22Rv1 (cell line): ENCODE measurements at regions not wholly inside any gene's neighbourhood (a gene's known extent, or its start where the extent isn't known, plus 50 kb on each side); places are given as distances from the start of the nearest gene placed in this dataset.
"Not testable (repeated sequence)": the region's sequence is repeated elsewhere in the genome, so short reads cannot be mapped to it uniquely, and the experiment has no call there.

Experiments used
- H3K27ac ChIP-seq: fragments of 450-650 bp; 2 replicates; pipeline ENCODE4 v1.5.1; 2017
- CTCF ChIP-seq: fragments of 450-650 bp; IDR thresholded peaks from 2 replicates; pipeline ENCODE4 v1.5.1; 2017; ENCODE audit warnings: mild to moderate bottlenecking
- ZFX ChIP-seq: fragments of 450-650 bp; IDR thresholded peaks from 2 replicates; pipeline ENCODE4 v1.6.1; 2017; ENCODE audit warnings: antibody characterized with exemption, borderline replicate concordance

GRCh38 chr1:222470252-222470805, 77.6 kb downstream of the HHIPL2 start:
- H3K27ac ChIP-seq: not testable (repeated sequence)

GRCh38 chr1:222466150-222466865, 81.6 kb downstream of the HHIPL2 start:
- TF ChIP-seq CTCF (no peak), ZFX (no peak)
- H3K27ac ChIP-seq: no peak overlapping the region

GRCh38 chr1:222465211-222466041, 82.5 kb downstream of the HHIPL2 start:
- TF ChIP-seq CTCF (peak; percentile 100), ZFX (no peak)
- H3K27ac ChIP-seq: peak overlapping the region; percentile 60

GRCh38 chr1:222464841-222465210, 83.1 kb downstream of the HHIPL2 start:
- peak overlapping the region; percentile 60 for H3K27ac ChIP-seq
- TF ChIP-seq CTCF (no peak), ZFX (no peak)

GRCh38 chr1:222463059-222463730, 84.7 kb downstream of the HHIPL2 start:
- TF ChIP-seq ZFX (no peak), CTCF (no peak)
- H3K27ac ChIP-seq: no peak overlapping the region

GRCh38 chr1:222462601-222463000, 85.3 kb downstream of the HHIPL2 start:
- no peak for TF ChIP-seq CTCF
- no peak for TF ChIP-seq ZFX
- H3K27ac ChIP-seq: no peak overlapping the region

- TF ChIP-seq ZFX (no peak), CTCF (no peak)
- H3K27ac ChIP-seq: no peak overlapping the region
Observed at GRCh38 chr1:222461941-222462340, 86.0 kb downstream of the HHIPL2 start.
